ENCODE measurements at regions not wholly inside any gene's neighbourhood (a gene's known extent, or its start where the extent isn't known, plus 50 kb on each side); places are given as distances from the start of the nearest gene placed in this dataset.
"Not testable (repeated sequence)": the region's sequence is repeated elsewhere in the genome, so short reads cannot be mapped to it uniquely, and the experiment has no call there.

DNA sequence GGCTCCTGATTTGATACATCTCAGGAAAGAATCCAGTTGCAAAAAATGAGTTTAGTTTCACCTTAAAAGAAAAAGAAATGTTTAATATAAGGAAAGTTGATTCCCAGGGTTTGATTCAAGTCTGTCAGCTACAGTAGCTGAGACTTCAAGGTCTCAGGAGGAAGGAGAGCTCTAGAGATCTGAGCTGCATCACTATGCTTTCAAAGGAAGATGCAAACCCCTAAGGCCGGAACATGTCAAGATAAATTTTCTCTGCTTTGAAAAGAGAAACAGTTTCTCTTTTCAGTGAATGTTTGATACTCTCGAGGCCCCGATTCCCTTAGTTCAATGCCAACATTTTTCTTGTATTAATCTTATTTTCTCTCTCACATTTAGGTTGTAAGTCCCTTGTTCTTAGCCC lies 128.6 kb downstream of the RGPD3 start:
- DNase-seq (ENCODE audit: low spot score): no peak
- in situ Hi-C loops (cut with HindIII; ENCODE audit: low sequenced_read_pairs): no loop called here

DNA sequence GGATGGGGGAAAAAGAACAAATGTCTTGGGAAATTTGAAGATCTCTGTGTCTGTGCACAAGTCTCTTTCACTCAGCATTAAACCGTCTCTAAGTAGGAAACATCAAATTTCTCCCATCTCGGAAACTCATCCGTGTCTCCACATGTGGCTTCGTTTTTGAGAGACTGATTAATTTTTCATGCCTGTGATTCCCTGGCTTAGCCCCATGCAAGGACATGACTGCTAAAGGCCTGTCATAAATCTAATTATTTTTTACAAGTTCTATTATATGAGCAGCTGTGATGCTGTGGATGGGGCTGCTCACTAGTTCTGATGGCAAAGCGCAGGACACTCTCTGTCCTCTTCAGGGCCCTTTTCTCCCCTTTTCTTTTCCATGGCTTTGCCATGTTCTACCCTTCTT lies 129.1 kb downstream of the RGPD3 start:
- in situ Hi-C loops (cut with HindIII; ENCODE audit: low sequenced_read_pairs): no loop called here
- no peak for DNase-seq (ENCODE audit: low spot score)

DNA sequence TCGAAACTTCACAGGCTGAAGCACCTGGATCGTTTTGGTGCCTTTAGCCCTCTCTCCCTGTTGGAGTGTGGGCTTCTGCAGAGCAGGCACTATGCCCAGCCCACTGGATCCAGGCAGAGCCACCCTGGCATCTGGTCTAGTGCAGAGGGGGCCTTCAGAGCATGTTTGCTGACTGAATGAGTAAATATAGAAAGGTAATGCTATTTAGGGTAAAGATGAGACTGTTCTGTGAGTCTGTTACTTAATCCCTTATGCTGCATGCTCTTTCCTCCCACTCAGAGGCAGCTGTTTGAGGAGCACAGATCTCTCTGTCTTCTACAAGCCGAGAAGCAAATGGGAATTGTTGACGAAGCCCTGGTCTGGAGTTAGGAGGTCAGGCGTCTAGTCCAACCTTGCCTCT lies 130.2 kb downstream of the RGPD3 start:
- in situ Hi-C loops (cut with HindIII; ENCODE audit: low sequenced_read_pairs): no loop called here
- DNase-seq (ENCODE audit: low spot score): no peak

DNA sequence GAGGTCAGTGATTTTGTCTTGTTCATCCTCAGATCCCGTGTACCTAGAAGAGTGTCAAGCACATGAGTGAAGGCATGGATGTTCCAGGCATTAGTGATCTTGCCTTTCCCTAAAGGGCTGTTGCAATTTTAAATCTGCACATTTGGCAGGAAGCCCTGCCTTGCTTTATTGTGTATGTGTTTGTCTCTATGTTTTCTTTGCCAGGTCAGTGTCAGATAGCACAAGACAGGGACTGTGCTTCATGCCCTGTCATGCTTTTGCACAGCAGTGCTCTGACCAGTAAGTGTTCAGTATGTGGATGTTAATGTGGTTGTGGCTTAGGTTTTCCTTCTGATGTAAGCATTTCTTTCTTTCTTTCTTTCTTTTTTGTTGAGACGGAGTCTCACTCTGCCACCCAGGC lies 131.5 kb downstream of the RGPD3 start:
- in situ Hi-C loops (cut with HindIII; ENCODE audit: low sequenced_read_pairs): no loop called here
- no peak for DNase-seq (ENCODE audit: low spot score)

DNA sequence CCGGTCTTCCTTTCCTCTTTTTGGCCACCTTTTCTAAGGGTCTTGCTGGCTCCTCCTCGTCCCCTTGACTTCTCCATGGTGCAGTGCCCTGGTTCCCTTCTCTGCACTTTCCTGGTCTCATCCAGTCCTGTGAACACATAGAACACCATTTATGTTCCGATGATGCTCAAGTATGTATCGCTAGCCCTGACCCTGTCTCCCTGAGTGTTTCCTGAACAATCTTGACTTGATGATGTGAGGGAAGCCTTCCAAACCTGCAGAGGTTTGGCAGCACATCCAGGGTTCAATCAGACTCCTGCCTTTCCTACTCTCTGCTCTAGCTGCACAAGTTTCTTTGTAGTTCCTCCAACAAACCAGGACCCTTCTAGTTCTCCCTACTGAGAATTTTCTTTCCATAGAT lies 132.1 kb downstream of the RGPD3 start:
- DNase-seq (ENCODE audit: low spot score): no peak
- in situ Hi-C loops (cut with HindIII; ENCODE audit: low sequenced_read_pairs): no loop called here

DNA sequence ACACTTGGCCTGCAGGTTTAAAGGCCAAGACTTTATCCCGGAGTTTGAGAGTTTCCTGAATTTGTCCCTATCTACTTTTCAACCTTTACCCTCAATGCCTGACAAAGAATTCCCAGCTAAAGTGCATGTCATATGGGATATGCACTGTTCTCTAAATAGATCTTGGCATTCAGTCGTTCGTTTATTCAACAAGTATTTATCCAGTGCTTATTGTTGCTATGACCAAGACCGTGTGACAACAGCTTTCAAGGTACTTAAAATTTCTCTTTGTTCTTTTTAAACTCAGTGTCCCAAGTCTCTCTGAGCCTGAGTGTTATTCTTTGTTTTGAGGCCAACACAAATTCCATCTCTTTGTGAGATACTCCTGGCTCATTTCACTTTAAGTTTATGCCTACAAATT lies 133.4 kb downstream of the RGPD3 start:
- no peak for DNase-seq (ENCODE audit: low spot score)
- in situ Hi-C loops (cut with HindIII; ENCODE audit: low sequenced_read_pairs): no loop called here

DNA sequence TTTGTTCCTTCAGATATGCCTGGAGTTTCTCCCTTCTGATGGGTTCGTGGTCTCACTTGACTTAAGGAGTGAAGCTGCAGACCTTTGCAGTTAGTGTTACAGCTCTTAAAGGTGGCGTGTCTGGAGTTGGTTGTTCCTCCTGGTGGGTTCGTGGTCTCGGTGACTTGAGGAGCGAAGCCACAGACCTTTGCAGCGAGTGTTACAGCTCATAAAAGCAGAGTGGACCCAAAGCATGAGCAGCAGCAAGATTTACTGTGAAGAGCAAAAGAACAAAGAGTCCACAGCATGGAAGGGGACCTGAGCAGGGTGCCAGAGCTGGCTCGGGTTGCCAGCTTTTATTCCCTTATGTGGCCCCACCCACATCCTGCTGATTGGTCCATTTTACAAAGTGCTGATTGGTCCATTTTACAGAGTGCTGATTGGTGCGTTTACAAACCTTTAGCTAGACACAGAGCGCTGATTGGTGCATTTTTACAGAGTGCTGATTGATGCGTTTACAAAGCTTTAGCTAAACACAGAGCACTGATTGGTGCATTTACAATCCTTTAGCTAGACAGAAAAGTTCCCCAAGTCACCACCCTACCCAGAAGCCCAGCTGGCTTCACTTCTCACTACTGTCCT lies 134.8 kb downstream of the RGPD3 start:
- DNase-seq (ENCODE audit: low spot score); in situ Hi-C loops (cut with HindIII; ENCODE audit: low sequenced_read_pairs): not testable (repeated sequence)

DNA sequence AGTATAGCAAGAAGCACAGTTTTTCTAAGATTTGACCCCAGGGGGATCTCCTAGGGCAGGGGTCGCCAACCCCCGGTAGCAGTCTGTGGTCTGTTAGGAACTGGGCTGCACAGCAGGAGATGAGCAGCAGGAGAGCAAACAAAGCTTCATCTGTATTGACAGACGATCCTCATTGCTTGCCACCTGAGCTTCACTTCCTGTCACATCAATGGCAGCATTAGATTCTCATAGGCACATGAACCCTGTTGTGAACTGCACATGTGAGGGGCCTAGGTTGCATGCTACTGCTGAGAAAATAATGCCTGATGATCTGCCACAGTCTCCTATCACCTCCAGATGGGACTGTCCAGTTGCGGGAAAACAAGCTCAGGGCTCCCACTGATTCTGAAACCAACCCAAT lies 136.2 kb downstream of the RGPD3 start:
- DNase-seq (ENCODE audit: low spot score): no peak
- in situ Hi-C loops (cut with HindIII; ENCODE audit: low sequenced_read_pairs): no loop called here

DNA sequence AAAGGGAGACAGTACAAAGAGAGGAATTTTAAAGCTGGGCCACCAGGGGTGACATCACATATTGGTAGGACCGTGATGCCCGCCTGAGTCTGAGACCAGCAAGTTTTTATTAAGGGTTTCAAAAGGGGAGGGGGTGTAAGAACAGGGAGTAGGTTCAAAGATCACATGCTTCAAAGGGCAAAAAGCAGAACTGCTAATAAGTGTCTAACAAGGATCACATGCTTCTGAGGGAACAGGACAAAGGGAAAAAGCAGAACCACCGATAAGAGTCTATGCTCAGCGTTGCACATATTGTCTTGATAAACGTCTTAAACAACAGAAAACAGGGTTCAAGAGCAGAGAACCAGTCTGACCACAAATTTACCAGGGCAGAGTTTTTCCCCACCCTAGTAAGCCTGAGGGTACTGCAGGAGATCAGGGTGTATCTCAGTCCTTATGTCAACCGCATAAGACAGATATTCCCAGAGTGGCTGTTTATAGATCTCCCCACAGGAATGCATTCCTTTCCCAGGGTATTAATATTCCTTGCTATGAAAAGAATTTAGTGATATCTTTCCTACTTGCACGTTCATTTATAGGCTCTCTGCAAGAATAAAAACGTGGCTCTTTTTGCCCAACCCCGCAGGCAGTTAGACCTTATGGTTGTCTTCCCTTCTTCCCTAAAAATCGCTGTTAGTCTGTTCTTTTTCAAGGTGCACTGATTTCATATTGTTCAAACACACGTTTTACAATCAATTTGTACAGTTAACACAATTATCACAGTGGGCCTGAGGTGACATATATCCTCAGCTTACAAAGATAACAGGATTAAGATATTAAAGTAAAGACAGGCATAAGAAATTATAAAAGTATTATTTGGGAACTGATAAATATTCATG lies 136.5 kb upstream of the UXS1 start:
- in situ Hi-C loops (cut with HindIII; ENCODE audit: low sequenced_read_pairs); DNase-seq (ENCODE audit: low spot score): not testable (repeated sequence)

DNA sequence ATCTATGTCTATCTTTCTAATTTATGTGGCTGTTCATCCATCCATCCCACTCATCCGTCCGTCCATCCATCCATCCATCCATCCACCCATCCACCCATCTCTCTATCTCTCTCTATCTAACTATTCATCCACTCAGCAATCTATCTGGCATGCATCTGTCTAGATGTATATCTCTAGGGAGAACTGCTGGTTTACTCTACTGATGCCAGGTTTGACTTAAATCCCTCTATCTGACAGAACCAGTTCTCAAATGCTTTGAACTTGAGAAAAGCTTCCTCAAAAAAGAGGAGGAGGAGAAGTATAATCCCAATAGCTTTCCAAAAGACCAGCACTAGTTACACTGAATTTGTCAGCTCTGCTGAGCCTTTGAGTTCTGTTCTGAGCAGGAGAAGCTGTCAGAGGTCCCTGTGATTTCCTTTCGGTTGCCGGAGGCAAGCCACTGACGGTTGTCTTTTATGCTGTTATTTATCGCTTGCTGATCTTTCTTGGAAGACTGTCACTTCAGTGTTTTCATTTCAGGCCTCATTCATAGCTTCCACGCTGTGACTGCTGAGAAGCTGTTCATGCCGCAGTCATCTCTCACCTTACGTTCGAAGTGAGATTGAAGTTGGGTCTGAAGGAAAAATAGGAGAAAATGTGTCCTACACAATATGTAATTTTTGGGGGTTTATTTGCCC lies 129.4 kb upstream of the UXS1 start:
- DNase-seq (ENCODE audit: low spot score): no peak

DNA sequence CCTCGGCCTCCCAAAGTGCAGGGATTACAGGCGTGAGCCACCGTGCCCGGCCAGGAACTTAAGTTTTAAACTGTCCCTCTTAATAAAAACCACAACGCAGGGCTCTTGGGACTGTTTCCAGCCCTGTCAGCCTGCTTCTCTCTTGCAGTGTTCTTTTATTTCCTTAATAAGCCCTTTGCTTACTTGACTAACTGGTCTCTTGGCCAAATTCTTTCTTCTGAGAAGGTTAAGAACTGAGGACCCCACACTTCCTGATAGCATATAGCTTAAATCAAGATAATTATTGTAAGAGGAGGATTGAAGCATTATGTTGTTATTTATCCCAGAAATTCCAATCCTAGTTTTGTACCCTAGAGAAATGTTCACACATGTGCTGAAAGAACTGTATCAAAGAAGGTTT lies 128.2 kb upstream of the UXS1 start:
- in situ Hi-C loops (cut with HindIII; ENCODE audit: low sequenced_read_pairs): no loop called here
- DNase-seq (ENCODE audit: low spot score): no peak

More for the DNA sequence above, 129.4 kb upstream of the UXS1 start:
- in situ Hi-C loops (cut with HindIII; ENCODE audit: low sequenced_read_pairs): no loop called here

DNA sequence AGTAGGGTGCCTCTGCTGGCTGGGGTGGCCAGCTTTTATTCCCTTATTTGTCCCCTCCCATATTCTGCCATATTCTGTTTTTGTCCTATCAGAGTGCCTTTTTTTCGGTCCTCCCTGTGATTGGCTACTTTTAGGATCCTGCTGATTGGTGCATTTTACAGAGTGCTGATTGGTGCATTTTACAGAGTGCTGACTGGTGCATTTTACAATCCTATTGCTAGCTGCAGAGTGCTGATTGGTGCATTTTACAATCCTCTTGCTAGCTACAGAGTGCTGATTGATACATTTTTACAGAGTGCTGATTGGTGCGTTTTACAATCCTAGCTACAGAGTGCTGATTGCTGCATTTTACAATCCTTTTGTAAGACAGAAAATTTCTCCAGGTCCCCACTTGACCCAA lies 126.3 kb upstream of the UXS1 start:
- DNase-seq (ENCODE audit: low spot score); in situ Hi-C loops (cut with HindIII; ENCODE audit: low sequenced_read_pairs): not testable (repeated sequence)

DNA sequence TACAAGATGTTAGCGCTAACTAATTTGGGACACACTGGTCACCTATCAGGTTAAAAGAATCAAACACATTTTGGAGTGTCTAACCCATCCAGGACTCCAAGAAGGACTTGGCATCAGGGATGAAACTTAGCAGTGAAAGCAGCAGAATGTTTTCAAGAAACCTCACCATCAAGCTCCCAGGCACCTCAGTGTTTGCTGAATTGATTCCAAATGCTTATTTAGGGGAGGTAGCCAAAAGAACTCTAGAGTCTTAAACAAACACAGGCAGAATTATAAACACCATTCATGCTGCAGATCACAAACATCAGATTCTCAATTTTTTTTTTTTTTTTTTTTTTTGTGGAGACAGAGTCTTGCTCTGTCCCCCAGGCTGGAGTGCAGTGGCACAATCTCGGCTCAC lies 122.8 kb upstream of the UXS1 start:
- in situ Hi-C loops (cut with HindIII; ENCODE audit: low sequenced_read_pairs): no loop called here

DNA sequence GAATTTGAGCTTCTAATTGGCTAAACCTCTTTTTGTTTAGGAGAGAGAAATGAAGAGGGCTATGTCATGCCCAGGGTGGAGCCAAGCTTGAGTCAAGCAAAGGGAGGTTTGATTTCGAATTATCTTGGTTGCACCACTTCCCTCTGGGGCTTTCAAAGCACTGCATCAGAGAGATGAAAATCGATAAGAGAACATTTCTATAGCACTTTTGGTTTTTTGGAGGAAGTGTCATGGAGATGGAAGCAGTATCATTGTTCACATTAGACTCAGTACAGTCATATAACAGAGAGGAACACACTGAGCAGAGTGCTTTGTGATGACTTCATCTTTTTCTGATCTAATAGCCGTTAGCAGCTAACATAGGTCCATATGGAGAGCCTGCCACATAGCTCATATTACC lies 120.3 kb upstream of the UXS1 start:
- in situ Hi-C loops (cut with HindIII; ENCODE audit: low sequenced_read_pairs): no loop called here
- no peak for DNase-seq (ENCODE audit: low spot score)

More for the DNA sequence above, 122.8 kb upstream of the UXS1 start:
- DNase-seq (ENCODE audit: low spot score): no peak

DNA sequence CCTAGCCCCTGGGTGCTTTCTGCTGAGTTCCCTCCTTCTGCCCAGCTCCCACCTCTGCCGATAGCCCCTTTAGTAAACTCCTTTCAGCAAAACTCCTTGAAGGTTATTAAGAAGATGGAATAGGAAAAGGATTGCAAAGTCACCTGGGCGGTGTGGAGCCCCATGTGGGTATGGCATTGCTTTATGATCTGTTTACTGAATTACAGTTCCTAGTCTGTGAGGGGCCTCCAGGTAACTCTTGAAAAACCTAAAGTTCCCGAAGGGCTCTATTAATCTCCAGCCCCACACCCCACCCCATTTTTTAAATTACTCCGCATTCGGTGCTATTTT lies 116.9 kb upstream of the UXS1 start:
- in situ Hi-C loops (cut with HindIII; ENCODE audit: low sequenced_read_pairs): no loop called here

DNA sequence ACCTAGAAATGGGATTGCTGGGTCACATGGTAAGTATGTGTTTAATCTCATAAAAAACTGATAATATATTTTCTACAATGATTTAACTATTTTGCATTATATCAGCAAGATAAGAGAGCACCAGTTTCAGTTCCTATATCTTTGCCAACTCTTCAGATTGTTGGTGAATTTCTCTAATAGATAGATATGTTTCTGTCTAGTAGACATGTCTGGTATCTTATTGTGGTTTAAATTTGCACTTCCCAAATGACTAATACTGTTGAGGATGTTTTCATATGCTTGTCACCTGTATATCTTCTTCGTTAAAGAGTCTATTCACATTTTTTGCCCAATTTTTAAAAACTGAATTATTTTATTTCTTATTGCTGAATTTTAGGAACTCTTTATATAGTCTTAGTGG lies 113.8 kb upstream of the UXS1 start:
- no peak for DNase-seq (ENCODE audit: low spot score)
- in situ Hi-C loops (cut with HindIII; ENCODE audit: low sequenced_read_pairs): no loop called here

More for the DNA sequence above, 116.9 kb upstream of the UXS1 start:
- no peak for DNase-seq (ENCODE audit: low spot score)

DNA sequence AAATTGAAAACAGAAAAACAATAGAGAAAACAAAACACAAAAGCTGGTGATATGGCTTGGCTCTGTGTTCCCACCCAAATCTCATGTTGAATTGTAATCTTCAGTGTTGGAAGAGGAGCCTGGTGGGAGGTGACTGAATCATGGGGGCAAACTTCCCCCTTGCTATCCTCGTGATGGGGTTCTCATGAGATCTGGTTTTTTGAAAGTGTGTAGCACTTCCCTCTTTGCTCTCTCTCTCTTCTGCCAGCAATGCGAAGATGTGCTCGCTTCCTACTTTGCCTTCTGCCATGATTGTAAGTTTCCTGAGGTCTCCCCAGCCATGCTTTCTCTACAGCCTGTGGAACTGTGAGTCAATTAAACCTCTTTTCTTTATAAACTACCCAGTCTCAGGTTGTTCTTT lies 112.3 kb upstream of the UXS1 start:
- DNase-seq (ENCODE audit: low spot score): no peak
- in situ Hi-C loops (cut with HindIII; ENCODE audit: low sequenced_read_pairs): no loop called here

DNA sequence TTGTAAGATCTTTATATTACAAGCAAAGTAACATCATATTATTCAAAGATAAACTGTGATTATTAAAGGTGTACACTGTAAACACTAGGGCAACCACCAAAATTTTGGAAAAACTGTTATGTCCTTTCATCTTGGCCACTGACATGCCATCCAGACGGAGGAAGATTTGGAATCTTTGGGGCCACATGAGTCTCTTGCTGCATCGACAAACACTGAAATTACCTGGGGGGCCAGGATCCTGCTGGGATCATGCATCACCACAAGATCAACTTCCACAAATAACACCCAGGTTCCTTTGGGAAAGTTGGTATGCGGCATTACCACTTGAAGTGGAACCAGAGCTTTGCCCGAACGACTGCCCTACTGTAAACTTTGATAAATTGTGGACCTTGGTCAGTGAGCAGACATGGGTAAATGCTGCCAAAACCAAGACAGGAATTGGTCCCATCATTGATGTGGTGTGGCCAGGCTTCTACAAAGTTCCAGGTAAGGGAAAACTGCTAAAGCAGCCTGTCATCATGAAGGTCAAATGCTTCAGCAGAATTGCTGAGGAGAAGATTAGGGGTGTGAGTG lies 110.6 kb upstream of the UXS1 start:
- DNase-seq (ENCODE audit: low spot score): no peak
- in situ Hi-C loops (cut with HindIII; ENCODE audit: low sequenced_read_pairs): no loop called here

DNA sequence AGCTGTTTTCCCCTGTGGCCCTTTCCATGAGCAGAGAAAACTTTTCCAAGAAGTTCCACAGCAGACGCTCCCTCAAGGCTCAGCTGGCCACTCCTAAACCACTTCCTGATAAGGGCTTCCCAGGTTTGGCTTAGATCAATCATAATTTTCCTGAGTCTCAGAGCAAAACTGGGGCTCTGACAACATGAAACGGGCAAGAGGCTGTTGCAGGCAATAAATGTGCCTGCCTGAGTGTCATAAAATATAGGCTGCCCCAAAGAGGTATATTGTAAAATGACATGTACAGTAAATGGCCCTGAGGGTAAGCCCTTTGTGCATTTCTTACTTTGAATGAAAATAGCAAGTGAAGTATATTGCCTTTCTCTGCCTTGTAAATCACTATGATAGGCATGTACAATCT lies 105.6 kb upstream of the UXS1 start:
- in situ Hi-C loops (cut with HindIII; ENCODE audit: low sequenced_read_pairs): no loop called here
- no peak for DNase-seq (ENCODE audit: low spot score)

DNA sequence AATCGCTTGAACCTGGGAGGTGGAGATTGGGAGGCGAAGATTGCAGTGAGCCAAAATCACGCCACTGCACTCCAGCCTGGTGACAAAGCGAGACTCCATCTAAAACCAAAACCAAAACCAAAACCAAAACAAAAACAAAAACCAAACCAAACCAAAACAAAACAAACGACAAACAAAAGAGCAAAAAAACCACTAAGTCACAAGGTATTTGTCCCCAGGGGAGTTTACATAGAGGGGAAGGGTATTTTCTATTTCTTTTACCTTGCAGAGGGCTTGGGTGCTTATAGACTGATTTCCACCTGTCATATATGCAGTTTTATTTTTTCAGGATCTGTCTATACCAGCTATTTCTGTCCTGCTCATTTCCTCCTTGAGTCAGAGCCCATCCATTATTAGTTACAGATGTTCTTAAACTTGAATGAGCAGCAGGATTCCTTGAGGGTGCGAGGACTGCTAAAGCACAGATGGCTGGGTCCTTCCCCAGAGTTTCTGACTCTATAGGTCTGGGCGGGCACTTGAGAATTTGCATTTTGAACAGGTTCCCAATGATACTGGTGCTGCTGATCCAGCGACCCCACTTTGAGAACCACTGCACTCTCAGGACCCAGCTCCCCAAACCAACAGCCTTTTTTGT lies 102.2 kb upstream of the UXS1 start:
- DNase-seq (ENCODE audit: low spot score): no peak
- in situ Hi-C loops (cut with HindIII; ENCODE audit: low sequenced_read_pairs): no loop called here

Measured in G401 (cell line).